Keratinocyte (primary cell): ENCODE measurements at regions not wholly inside any gene's neighbourhood (a gene's known extent, or its start where the extent isn't known, plus 50 kb on each side); places are given as distances from the start of the nearest gene placed in this dataset.

ENCODE experiments used
- DNase-seq: peaks from one replicate; pipeline ENCODE4 v3.0.0-alpha.2; 2011; ENCODE audit warnings: low read depth, missing footprints, low spot score
- FAIRE-seq: peaks from 2 replicates; lab custom pipeline; 2011; peaks lifted over from hg19 to GRCh38; lab: Jason Lieb, UNC
- H2AFZ ChIP-seq: 2 replicates; pipeline ENCODE4 v1.6.0; 2012; ENCODE audit warnings: low read length, control low read depth, inconsistent platforms; ENCODE audit not compliant: control insufficient read depth
- H3K27ac ChIP-seq: 2 replicates; pipeline ENCODE4 v1.5.1; 2011; ENCODE audit warnings: low read length; ENCODE audit not compliant: control insufficient read depth, insufficient read depth
- H3K27me3 ChIP-seq: 3 replicates; pipeline ENCODE4 v1.6.0; 2011; ENCODE audit warnings: low read length; ENCODE audit not compliant: control insufficient read depth, insufficient read depth; ENCODE audit errors: extremely low read depth
- H3K36me3 ChIP-seq, 2 experiments: 2 replicates in 1 of 2; 3 replicates in 1 of 2; pipeline ENCODE4 v1.5.1; 2011; ENCODE audit warnings: low read length in 2 of 2, mild to moderate bottlenecking in 1 of 2; ENCODE audit not compliant: control insufficient read depth in 2 of 2, insufficient read depth in 2 of 2; ENCODE audit errors: extremely low read depth in 1 of 2
- H3K4me1 ChIP-seq: 3 replicates; pipeline ENCODE4 v1.5.1; 2011; ENCODE audit warnings: low read length; ENCODE audit not compliant: control insufficient read depth, insufficient read depth; ENCODE audit errors: extremely low read depth
- H3K4me2 ChIP-seq: 3 replicates; pipeline ENCODE4 v1.6.0; 2011; ENCODE audit warnings: low read depth, low read length; ENCODE audit not compliant: control insufficient read depth, insufficient read depth; ENCODE audit errors: extremely low read depth
- H3K4me3 ChIP-seq, 3 experiments: fragments of 200-600 bp in 1 of 3; sonication (generic) in 1 of 3; 2 replicates in 2 of 3; 3 replicates in 1 of 3; pipeline ENCODE4 v1.5.1; 2011 to 2016; ENCODE audit warnings: low read length in 3 of 3, mild to moderate bottlenecking in 3 of 3, control low read depth in 2 of 3, inconsistent platforms in 1 of 3, low read depth in 1 of 3, mixed read lengths in 1 of 3, mixed run types in 1 of 3, moderate library complexity in 1 of 3; ENCODE audit not compliant: control insufficient read depth in 2 of 3, insufficient read depth in 2 of 3; ENCODE audit errors: extremely low read depth in 1 of 3
- H3K79me2 ChIP-seq: 2 replicates; pipeline ENCODE4 v1.6.0; 2012; ENCODE audit warnings: low read length; ENCODE audit not compliant: control insufficient read depth, insufficient read depth
- H3K9ac ChIP-seq: 3 replicates; pipeline ENCODE4 v1.6.0; 2011; ENCODE audit warnings: low read length; ENCODE audit not compliant: control insufficient read depth, insufficient read depth; ENCODE audit errors: extremely low read depth
- H3K9me1 ChIP-seq: 3 replicates; pipeline ENCODE4 v1.6.0; 2011; ENCODE audit warnings: low read length; ENCODE audit not compliant: control insufficient read depth, insufficient read depth; ENCODE audit errors: extremely low read depth
- H3K9me3 ChIP-seq: 2 replicates; pipeline ENCODE4 v1.5.1; 2012; ENCODE audit warnings: low read depth, low read length; ENCODE audit not compliant: control insufficient read depth
- H4K20me1 ChIP-seq: 3 replicates; pipeline ENCODE4 v1.6.0; 2011; ENCODE audit warnings: low read length; ENCODE audit not compliant: control insufficient read depth, insufficient read depth; ENCODE audit errors: extremely low read depth
- CTCF ChIP-seq, 3 experiments: IDR thresholded peaks in 1 of 3; conservative IDR thresholded peaks in 1 of 3; optimal IDR thresholded peaks in 1 of 3; 2 replicates in 2 of 3; 3 replicates in 1 of 3; pipeline versions ENCODE3 to v1.5.1; 2011; ENCODE audit warnings: low read length in 3 of 3, mild to moderate bottlenecking in 3 of 3, moderate library complexity in 2 of 3, control low read depth in 1 of 3, inconsistent platforms in 1 of 3; ENCODE audit not compliant: insufficient read depth in 2 of 3; ENCODE audit errors: extremely low read depth in 1 of 3
- EZH2 ChIP-seq: IDR thresholded peaks from one replicate; pipeline ENCODE4 v1.6.1; 2012; ENCODE audit warnings: inconsistent platforms, mild to moderate bottlenecking, low read length, moderate library complexity
- dilution Hi-C: fragments of 300-500 bp; cut with MboI; formaldehyde crosslinking; loops from one replicate; pipeline ENCODE4 v1.7.0; 2020; ENCODE audit warnings: low sequenced_read_pairs; ENCODE audit not compliant: extremely low pct_ligation_motif_present

- Histone ChIP-seq H3K27me3 (no peaks in the 10 kb centered on the region), H4K20me1 (no peaks in the 10 kb centered on the region), H3K9me1 (no peaks in the 10 kb centered on the region), H3K4me1 (no peaks in the 10 kb centered on the region), H3K27ac (no peak overlapping the region), H3K4me3 (no peak overlapping the region), H3K4me2 (no peak overlapping the region), H3K36me3 (no peaks in the 10 kb centered on the region), H3K9ac (no peak overlapping the region), H3K9me3 (no peaks in the 10 kb centered on the region), H2AFZ (no peak overlapping the region), H3K79me2 (no peaks in the 10 kb centered on the region)
- no peak for DNase-seq
- dilution Hi-C loops = no loop called here
- no peak for FAIRE-seq
- TF ChIP-seq CTCF (optimal IDR thresholded peaks at IDR 0.05 in 1 of 3, IDR thresholded peaks at IDR 0.05 in 1 of 3, conservative IDR thresholded peaks at IDR 0.05 in 1 of 3; ENCODE audit: extremely low read depth in 1 of 3, insufficient read depth in 2 of 3, low read length in 3 of 3) (no peak), EZH2 (no peak)
Measured at GRCh38 chr2:221243771-221244170, 328.3 kb downstream of the EPHA4 start.

DNA sequence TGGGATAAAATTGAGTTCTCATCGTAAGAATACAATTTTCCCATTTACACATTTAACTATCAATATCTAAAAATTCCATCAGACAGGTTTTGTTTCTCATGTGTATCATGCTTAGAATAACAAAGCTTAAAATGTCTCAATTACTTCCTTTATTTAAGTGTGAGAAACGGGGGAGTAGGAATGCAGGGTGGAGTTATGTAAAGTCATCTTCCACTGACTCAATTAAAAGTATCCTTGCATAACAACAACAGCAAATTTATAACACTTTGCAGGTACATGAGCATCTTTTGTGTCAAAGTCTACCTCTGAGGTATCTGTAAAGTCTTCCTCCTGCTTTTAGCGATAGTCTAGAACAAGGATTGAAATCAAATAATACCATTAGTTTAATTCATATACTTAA, 327.1 kb downstream of the EPHA4 start:
- Histone ChIP-seq H3K9ac (no peak overlapping the region), H3K36me3 (no peaks in the 10 kb centered on the region), H3K27ac (no peak overlapping the region), H3K4me1 (no peaks in the 10 kb centered on the region), H3K4me2 (no peak overlapping the region), H2AFZ (no peak overlapping the region), H3K79me2 (no peaks in the 10 kb centered on the region), H4K20me1 (no peaks in the 10 kb centered on the region), H3K27me3 (no peaks in the 10 kb centered on the region), H3K9me1 (no peaks in the 10 kb centered on the region), H3K4me3 (no peak overlapping the region), H3K9me3 (no peaks in the 10 kb centered on the region)
- TF ChIP-seq EZH2 = no peak
- TF ChIP-seq CTCF (optimal IDR thresholded peaks at IDR 0.05 in 1 of 3, IDR thresholded peaks at IDR 0.05 in 1 of 3, conservative IDR thresholded peaks at IDR 0.05 in 1 of 3; ENCODE audit: extremely low read depth in 1 of 3, insufficient read depth in 2 of 3, low read length in 3 of 3) = no peak
- FAIRE-seq (no peak), DNase-seq (no peak)
- dilution Hi-C loops = no loop called here
